ENCODE measurements at regions not wholly inside any gene's neighbourhood (a gene's known extent, or its start where the extent isn't known, plus 50 kb on each side); places are given as distances from the start of the nearest gene placed in this dataset.

DNA sequence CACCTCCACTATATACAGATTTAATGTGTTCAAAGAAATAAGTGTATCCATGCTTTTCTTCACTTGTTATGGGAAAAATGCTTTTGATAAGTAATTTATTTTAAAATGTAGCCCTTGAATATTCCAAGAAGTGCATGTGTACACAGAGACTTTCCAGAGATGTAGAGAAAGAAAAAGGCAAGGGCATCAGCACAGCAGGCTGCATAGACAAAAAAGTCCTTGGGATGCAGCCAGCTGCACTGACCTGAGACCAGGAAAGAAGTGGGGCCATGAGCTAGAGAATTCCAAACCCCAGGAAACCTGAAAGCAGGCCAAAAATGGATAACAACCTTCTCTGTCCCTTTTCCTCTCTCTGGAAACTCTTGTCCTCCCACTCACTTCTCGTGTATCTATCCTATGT, 51.6 kb upstream of the PRDM8 start:
- DNase-seq: no peak

DNA sequence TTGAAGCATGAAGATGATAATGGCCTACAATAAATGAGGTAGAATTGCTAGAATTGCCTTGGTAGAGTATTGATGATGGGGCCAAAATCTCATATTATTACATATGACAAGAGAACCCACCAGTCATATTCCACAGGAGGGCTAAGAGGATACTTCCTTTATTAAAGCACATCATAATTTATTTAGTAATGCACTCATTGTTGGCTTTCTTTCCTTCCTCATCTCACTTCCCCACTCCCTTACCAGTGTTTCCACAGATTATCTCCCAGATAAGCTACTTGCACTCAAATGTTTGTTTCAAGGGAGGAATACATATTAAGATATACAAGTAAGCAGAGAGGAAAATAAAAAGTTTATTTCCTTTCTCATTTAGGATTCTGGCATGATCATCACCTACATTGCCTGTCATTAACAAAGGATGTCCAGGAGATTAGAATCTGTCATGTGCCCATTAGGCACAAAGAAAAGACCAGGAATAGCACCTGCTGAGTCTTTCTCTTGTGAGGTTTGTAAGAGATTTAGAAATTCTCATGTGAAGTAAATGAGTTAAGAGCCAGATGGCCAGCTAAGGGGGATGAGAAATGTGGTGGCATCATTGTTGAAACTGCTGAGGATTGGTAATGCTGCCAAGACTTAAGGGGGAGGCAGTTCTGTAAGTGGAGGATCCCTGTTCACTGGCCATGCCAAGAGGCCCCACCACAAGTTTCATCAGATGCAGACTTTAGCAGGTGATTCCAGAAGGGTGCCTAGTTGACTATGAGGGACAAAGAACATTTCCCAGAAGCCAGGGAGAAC, 52.4 kb upstream of the PRDM8 start:
- DNase-seq: peak; percentile 48

DNA sequence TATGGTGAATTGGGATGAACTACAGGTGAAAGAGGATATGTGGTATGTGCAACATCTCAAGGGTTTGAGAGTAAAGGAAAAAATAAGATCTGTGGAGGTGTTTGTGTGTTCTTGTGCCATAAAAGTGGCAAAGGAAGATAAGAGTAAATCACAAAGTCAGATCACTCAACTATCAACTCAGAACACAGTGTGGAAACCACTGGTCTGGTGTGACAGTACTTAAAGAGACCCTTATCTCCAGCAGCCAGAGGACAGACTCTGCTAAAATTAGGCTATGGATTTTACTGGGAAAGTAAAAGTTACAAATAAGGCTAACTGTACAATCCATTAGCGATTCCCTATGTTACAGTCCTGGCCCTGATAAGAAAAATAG, 54.0 kb upstream of the PRDM8 start:
- no peak for DNase-seq

DNA sequence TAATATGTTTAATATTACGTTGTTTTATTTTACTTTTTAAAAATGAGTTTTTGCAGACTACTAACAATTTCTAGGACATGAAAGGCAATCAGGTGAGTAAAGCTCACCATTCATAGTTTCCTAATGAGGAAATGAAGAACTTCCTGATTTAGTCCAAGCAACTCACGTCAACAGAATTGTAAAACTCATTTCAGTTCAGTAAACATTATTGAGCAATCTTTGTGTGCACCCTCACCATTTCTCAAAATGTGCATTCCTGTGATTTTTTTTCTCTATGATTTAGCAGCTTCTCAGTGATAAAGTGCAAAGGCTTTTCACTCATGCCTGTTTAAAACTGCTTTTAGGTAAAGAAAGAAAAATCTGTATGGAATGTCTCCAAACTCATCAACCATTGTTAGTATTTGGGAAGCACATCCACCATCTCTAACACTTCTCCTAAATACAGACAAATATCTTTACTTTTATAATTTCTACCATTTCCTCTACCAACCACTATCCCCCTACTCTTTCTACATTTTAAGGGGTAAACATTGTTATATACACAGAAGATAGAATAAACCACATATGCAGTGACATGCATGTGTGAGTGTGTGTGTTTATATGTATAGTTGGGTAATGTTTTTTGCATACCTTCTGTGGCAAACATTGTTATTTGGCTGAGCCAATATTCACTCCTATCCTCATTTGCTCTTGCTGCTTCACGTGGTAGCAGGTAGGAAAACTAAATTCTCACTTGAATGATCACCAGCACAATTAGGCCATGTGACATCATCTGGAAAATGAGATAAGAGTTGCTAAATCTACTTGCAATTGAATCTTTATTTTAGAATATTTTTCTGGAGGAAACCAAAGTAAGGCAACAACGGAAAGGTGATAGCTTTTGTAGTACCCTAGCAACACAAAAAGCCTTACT, 54.7 kb upstream of the PRDM8 start:
- peak; percentile 86 for DNase-seq

DNA sequence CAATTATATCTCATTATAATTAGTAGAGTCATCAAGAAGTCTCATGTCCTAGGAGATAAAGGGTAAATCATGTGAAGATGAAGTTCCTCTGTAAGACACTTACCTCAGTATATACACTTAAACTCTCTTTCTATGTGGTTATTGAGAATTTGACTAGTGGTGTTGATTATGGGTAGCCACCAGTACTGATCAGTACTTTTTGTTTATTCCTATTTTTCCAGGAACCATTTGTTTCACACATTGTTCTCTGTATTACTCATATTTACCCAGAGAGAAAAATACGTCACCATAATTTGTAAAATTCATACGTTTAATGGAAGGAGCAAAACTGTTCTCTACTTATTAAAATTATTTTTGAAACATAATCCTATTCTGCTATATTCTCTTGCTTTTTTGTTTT, 55.8 kb upstream of the PRDM8 start:
- DNase-seq: no peak

DNA sequence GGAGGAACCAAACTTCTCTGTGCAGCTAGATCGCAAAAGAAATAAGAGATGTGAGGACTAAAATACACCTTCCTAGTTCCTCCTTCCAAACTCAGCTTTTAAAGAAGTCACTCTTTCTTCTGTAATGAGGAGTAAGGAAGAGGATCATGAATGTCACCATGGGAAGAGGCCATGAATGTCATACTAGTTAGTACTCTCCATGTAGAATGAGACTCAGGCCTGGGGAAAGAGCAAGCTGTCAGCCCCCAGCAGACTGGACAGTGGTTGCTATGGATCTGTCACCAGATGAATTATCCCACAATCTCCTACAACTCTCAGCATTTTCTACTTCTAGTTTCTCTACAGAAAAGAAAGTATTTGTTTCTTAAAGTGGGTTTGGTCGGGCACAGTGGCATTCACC, 57.1 kb upstream of the PRDM8 start:
- DNase-seq: peak; percentile 38

DNA sequence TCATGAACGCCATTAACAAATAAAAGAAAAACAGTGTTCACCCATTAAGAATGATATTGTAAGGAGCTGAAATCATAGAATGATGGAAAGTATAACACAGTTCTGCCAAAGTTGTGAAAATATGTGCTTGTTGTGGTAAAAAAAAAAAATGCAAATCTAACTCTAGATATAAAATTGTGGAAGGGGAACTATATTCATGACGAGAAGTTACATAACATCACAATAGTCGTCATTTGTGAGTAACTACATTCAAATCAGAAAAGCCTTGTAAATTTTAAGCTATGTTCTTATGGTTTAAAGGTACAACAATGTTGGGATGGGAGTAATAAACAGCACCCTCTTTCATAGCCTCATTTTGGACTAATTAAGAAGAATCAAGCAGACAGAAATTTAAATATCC, 57.6 kb upstream of the PRDM8 start:
- peak; percentile 88 for DNase-seq

DNA sequence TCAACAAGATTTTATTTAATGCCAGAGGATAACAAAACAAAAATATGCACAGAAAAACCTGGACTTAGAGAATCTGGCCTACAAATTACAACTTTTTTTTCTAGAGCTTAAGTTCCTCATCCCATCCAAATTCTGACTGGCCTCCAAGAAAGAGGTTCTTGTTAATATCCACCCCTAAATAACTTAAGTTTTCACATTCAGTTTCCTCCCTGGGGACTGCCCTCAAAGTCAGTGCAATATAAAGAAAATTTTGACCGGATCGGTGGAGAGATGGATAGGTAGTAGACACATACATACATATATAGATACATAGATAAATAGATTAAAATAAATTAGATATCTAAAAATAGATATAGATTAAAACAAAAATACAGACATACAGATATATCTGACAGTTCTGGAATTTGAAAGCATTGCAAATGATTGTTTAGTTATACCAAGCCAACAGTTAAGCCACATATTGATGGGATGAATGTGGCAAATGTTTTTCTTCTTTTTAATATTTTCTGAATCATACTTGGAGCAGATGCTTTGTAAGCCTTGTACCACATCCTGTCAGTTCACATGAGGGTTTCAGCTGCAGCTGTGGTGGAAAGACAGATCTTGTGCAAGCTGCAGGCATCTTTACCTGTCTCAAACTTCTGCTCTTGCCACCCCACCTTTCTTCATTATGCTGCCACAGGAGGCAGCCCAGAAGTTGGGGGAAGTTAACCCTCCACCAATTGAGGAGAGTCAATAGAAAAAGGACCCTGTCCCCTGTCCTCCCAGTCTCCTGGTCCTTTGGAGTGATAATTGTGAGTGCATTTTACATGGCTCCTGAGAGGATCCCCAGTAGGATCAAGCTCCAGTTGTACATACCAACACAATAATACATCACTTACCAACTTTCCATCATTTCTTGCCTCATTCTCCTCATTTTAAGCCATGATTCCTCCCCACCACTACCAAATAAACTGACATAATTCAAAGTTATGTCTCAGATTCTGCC, 58.5 kb upstream of the PRDM8 start:
- peak; percentile 44 for DNase-seq

DNA sequence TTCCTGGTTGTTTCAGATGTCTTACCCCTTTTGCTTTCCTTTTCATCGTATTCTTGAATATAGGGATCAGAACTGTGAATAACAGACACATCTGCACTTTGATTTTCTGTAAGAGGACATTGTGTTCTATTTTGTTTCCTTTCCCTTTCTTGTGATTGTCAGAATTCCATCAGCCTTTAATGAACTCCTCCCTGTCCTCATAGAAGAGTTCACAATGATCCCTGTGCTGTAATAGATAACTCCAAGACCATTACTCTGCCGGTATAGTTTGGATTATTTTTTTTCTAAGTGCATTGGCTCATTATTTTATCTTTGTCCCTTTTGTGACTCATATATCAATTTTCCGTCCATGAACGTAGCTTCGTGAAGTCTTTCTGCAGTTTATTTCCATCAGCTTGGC, 59.7 kb upstream of the PRDM8 start:
- DNase-seq: no peak

DNA sequence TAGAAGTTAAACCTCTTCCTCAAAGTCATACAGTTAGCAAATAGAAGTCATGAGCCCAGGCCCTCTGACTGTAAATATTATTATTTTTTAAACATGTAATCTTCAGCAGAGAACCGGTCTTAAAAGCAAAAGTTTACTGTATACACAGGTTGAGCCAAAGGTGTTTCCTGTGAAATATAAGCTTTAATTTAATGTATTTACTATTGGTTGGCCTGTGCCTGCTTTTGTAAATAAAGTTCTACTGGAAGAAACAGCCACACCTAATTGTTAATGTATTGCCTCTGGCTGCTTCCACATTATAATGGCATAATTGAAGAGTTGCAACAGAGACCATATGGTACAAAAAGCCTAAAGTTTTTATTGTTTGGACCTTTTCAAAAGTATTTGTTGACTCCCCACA, 61.0 kb upstream of the PRDM8 start:
- DNase-seq: no peak

DNA sequence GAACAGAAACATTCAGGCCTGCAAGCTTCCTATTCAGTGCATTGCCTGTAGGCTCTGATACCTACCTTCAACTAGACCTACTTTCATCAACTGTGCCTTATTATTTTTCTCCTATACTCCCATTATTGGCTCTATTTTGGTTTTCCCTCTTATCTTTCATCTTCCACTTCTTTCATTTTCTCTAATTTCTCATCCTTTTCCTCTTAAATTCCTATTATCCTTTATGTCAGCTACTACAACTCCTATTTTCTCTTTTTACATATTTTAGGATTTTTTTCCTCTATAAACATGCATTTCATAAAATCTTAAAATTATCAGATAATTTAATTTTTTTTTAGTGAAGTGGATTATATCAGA, 61.6 kb upstream of the PRDM8 start:
- no peak for DNase-seq

DNA sequence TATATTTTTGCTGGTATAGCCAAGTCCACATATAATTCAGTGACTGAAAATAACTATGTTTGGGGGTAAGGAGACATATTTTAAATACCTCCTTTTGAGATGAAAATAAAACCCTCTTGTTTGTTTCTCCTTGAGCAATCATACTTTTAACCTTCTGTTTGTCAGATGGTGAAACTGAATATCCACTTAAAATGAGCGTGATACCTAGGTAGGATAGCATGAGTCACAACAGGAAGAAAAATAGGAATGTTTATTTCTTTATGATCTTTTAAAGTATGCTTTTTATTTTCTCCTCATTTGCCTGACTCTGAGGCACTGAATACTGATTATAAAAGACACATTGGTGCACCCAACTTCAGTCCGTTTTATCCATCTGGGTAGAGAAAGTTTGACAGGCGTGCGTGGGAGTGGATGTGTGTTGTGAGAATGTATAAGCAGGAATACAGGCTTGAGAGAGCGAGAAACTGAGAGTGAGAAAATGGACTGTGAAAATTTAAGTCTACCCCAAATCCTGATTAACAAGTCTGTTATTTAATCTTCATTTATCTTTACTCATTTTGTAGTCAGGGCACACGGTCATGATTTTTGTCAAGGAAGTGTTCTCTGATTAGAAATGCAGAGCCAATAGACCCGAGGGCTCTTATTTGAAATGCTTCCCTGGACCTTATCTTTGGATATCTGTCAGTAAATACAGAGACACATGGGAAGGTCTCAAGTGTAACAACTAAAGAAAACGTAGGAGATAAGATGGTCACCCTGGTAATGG, 62.1 kb upstream of the ANTXR2 start:
- no peak for DNase-seq

DNA sequence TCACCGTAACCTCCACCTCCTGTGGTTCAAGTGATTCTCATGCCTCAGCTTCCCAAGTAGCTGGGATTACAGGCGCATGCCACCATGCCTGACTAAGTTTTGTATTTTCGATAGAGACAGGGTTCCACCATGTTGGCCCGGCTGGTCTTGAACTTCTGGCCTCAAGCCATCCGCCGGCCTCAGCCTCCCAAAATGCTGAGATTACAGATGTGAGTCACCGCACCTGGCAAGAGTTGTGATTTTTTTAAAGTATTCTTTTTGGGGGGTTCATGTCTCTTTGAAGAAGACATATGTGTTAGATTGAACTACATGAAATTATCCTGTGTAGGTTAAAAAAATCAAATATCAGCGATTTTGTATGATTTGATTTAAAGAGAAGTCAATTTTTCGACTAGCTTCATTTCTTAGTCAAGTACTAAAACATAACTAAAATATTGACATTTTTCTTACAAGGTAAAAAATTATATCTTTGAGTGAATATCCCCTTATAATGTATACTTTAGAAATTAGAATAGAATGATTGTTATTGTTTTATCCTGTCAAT, 60.3 kb upstream of the ANTXR2 start:
- DNase-seq: no peak

DNA sequence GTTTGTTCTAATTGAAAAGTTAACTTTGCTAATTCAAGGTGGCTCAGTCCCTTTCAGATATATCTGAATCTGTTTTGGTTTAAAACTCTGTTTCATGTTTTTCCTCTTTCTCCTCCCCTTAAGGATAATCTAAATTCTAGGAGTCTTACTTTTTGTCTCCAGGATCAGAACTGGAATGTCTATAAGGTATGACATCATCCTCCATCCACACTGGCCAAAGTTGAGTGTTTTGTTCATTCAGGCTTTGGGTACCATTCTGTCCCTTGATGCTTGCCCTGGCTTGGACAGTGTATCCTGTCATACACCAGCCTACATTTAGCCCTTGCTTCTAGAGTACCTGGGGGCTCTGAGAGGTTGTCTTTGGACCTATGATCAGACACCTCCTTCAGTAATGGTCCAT, 56.8 kb upstream of the ANTXR2 start:
- no peak for DNase-seq

DNA sequence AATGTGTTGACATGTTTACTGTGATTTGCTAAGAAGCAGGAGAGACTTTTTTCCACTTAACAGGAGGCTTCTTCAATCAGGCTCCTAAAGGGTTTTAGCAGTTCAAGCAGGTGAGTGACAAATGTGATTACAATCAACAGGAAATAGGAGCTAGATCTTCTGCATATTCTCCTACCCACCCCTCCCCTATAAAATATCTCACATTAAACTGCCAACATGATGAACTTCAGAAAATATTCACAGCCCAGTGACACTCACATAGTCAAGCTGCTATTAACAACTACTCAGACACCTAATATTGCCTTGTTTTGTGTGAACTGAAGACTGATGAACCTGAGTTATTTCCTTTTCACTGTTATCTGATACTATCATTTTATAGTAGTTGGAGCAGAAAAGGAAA, 55.9 kb upstream of the ANTXR2 start:
- DNase-seq: no peak

DNA sequence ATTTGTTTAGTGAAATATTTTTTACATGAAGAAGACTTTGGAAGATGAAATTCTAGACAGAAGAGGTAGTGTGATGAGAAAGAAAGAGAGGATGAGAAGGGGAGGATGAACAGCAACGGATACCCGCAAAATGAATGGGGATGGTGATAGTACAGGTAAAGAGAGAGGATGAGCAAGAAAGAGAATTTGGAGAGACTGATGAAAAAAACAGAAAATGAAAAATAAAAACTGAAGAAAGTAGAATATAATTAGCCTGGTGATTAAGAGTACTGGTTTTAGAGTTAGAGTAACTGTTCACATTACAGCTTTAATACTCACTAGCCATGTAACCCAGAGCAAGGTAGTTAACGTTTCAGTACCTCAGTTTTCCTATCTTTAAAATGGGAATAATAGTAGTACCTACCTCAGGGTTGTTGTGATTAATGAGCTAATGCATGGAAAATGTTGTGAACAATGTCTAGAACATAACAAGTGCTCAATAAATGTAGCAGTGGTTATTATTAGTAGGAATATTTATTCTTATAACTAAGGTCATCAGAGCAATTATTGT, 54.9 kb upstream of the ANTXR2 start:
- DNase-seq: no peak

DNA sequence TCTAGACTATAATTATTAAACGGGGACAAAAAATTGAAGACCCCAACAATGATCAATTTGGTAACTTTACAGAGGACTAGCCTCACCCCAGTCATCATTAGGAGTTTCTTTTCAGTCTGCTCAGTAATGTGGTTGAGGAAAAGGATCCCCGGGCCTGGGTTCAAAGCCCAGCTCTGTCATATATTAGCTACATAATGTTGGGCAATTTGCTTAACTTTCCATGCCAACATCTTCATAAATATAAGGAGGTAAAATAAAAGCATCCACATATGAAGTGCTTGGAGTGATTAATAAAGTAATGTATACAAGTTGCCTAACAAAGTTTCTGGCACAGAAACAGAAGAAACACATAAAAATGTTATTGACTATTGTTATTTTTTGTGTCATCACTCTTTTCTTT, 53.4 kb upstream of the ANTXR2 start:
- DNase-seq: no peak

DNA sequence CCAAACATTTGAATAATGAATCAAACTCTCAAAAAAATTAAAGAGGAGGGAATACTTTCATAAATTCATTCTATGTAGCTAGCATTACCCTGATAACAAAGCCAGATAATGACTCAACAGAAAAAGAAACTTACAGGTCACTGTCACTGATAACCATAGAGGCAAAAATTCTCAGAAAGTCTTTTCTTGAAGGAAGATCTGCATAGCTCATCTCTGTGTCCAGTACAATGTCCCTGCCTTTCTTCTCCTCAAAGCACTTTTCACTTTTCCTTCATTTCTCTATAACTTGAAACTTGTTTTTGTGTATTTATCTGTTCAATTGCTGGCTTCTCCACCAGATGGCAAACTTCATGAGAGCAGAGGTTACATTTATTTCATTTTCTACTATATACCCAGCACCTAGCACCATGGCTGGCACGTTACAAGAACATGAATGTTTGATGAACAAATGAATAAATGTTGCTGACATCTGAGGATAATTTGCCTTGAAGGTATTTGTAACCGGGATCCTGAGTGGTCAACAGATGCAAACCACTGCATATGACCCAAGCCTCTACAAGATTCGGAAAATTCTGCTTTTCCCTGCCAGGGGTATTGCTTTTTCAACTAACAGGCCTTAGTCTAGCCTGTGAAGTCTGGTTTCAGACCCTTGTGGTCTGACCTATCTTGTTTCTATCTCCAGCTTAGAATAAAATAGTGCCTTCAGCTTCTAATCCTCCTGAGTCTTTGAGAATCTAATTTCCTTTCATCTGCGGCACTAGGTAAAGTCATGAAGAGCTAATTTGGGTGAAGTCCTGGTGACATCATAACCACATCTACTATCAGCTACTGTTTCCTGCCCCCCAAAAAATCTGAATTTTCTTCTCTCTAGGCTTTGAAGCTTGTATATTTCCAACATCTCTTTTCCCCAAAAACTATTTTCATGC, 52.5 kb upstream of the ANTXR2 start:
- peak; percentile 46 for DNase-seq

DNA sequence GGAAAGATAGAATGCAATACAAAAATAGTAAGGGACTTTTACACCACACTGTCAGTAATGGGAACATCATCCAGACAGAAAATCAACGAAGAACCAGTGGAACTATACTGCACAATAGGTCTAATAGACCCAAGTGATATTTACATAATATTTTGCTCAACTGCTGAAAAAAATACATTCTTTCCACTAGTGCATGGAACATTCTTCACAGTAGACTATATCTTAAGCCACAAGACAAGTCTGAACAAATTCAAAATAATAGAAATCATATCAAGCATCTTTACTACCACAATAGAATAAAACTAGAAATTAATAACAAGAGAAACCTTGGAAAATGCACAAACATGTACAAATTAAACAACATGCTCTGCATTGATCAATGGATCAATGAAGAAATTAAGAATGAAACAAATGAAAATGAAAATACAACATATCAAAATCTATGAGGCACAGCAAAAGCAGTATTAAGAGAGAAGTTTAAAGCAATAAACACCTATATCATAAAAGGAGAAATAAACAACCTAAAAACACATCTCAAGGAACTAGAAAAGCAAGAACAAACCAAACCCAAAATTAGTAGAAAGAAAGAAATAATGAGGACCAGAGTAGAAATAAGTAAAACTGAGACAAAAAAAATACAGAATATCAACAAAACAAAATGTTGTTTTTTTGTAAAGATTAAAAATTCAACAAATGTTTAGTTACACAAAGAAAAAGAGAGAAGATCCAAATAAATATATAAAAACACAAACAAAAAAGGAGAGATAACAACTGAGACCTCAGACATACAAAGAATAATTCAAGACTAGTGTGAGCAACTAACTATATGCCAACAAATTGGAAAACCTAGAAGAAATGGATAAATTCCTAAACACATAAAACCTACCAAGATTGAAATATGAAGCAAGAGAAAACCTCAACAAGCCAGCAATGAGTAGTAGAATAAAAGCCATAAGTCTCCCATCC, 51.5 kb upstream of the ANTXR2 start:
- DNase-seq: no peak
